Activated CD8-positive, alpha-beta memory T cell treated with anti-CD3 and anti-CD28 coated beads, Interleukin-2, amount 10 ng/mL, durations not matched to agents 7 days and 5 days (primary cell): ENCODE measurements at regions not wholly inside any gene's neighbourhood (a gene's known extent, or its start where the extent isn't known, plus 50 kb on each side); places are given as distances from the start of the nearest gene placed in this dataset.

ENCODE experiments used
- ATAC-seq: fragments of 150-1000 bp; cut with Tn5 transposase; one replicate; pipeline ENCODE4 v1.10.0; 2021; ENCODE audit warnings: moderate library complexity
- CTCF ChIA-PET: fragments of 350-600 bp; sonication (Branson Sonifier 250); formaldehyde crosslinking; loops from one replicate; lab custom pipeline; 2021; ENCODE audit warnings: antibody characterized with exemption; lab: Charles Lee
- DNase-seq: peaks from one replicate; pipeline ENCODE4 v3.0.0-alpha.2; 2020
- H3K27ac Mint-ChIP-seq: one replicate; pipeline ENCODE4 v1.8.0; 2021; ENCODE audit warnings: mild to moderate bottlenecking, mixed read lengths
- H3K27me3 Mint-ChIP-seq: one replicate; pipeline ENCODE4 v1.8.0; 2021; ENCODE audit warnings: mixed read lengths
- H3K36me3 Mint-ChIP-seq: one replicate; pipeline ENCODE4 v1.8.0; 2021; ENCODE audit warnings: mild to moderate bottlenecking, mixed read lengths
- H3K4me1 Mint-ChIP-seq: one replicate; pipeline ENCODE4 v1.8.0; 2021; ENCODE audit warnings: mixed read lengths
- H3K4me3 Mint-ChIP-seq: one replicate; pipeline ENCODE4 v1.8.0; 2021; ENCODE audit warnings: mild to moderate bottlenecking, moderate library complexity, mixed read lengths
- H3K9me3 Mint-ChIP-seq: one replicate; pipeline ENCODE4 v1.8.0; 2022; ENCODE audit warnings: low read depth, mixed read lengths

DNA sequence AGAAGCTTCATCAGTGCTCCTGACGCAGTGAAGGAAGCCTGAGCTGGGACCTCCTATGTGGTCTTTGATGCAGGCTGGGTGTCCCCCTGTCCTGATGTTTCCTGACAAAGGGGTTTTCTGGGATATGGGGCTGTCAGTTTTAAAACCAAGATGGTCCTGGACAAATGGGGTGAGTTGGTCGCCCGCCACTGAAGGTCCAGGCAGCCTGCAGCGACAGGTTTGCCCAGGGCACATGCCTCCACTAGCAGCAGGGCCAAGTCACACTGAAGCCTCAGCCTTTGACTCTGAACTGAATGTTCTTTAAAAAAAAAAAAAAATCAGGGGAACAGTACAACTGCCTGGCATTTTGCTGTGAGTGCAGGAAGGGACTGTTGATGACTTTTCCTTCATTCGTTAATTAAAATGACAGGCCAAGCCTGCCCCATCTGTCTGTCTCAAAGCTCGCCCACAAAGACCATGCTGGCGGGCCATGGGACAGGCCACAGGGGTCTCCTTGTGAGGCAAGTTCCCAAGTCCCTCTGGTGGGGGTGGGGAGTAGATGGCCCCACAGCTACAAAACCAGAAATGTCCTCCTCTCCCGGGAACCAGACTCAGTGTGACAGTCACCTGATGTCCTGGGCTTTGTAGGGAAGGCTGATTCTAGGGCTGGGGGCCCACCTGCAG lies 274.8 kb downstream of the CTTN start:
- Mint-ChIP-seq H3K36me3 (no peaks in the 10 kb centered on the region), H3K9me3 (no peaks in the 10 kb centered on the region), H3K27ac (no peak overlapping the region), H3K4me3 (no peak overlapping the region), H3K4me1 (no peaks in the 10 kb centered on the region), H3K27me3 (no peaks in the 10 kb centered on the region)
- CTCF ChIA-PET: no interaction called here
- DNase-seq (no peak), ATAC-seq (no peak)

DNA sequence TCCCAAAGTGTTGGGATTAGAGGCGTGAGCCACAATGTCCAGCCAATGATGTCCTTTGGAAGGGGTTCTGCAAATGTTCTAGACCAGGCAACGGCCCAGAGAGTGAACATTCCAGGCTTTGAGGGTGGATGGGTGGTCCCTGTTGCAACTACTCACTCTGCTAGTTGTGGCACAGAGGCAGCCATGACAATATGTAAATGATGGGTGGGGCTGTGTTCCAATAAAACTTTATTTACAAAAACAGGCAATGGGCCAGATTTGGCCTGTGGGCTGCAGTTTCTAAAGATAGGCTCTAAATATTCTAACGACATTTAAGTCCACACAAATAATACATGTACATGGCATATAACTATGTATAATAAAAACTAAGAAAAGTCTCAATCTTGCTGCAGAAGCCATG lies 276.3 kb downstream of the CTTN start:
- ATAC-seq (no peak), DNase-seq (no peak)
- H3K9me3 Mint-ChIP-seq: no peaks in the 10 kb centered on the region
- CTCF ChIA-PET: no interaction called here
- no peak overlapping the region for H3K4me3 Mint-ChIP-seq
- no peaks in the 10 kb centered on the region for H3K27me3 Mint-ChIP-seq
- no peaks in the 10 kb centered on the region for H3K36me3 Mint-ChIP-seq
- no peaks in the 10 kb centered on the region for H3K4me1 Mint-ChIP-seq
- no peak overlapping the region for H3K27ac Mint-ChIP-seq

DNA sequence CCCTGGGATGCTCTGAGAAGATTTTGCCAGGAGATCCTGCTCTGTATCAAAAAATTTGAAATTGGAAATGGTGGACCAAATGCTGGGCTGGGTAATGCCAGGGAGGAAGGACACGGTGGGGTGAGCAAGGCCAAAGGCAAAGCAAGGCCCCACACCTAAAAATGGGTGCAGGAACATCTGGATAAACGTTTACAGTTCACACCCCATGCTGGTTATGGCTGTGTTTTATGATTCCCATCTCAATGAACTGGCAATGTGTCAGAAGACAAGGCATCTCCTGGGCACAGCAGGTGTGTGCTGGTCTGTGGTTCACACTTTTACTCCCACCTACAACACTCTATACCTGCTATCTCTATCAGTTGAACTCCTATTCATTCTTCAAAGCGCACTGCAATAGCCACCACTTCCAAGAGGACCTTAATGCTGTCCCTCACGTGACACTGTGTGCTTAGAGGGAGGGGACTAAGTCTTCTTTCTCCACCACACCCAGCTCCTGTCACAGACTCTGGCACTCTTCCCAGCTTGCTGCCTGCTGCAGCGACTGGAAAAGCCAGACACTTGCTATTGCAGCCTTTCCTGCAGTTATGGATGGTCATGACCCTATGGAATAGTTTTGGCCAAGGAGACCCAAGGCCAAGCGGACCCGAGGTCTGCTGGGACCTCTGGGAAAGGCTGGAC lies 277.5 kb downstream of the CTTN start:
- Mint-ChIP-seq H3K4me1 (peaks cover 2% of the 10 kb centered on the region), H3K27me3 (no peaks in the 10 kb centered on the region), H3K9me3 (no peaks in the 10 kb centered on the region), H3K36me3 (no peaks in the 10 kb centered on the region), H3K27ac (no peak overlapping the region), H3K4me3 (no peak overlapping the region)
- no peak for ATAC-seq
- CTCF ChIA-PET: no interaction called here
- DNase-seq: no peak

DNA sequence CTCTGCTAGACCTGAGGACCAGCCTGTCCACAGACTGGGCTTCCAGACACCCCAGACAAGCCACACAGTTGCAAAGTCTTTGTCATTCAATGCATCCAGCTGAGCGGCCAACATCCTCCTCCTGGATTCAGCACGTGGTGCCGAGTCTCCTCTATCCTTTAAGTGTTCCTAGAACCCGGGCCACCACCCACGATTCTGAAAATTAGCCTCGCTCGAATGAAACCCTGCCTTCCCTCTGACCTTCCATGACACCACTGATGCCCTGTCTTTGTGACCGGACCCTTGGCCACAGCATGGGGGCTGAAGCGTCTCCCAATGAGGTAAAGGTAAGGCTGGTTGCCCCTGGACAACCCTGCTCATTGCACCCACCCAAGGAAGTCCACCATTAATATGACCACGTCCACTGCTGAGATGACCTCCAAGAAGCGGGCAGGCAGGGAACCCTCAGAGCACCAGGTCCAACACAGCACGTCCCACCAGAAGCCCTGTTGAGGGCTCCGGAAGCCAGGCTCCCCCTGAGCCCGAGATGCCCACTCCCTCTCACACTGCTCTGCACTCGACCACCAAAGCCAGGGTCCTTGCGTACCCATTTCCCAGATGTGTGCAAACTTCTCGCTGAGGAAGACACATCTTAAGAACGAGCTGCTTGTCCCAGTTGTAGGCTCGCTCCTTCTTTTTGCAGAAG lies 279.0 kb downstream of the CTTN start:
- Mint-ChIP-seq H3K27ac (no peak overlapping the region), H3K4me3 (no peak overlapping the region), H3K4me1 (peaks cover 2% of the 10 kb centered on the region), H3K9me3 (no peaks in the 10 kb centered on the region), H3K36me3 (no peaks in the 10 kb centered on the region), H3K27me3 (no peaks in the 10 kb centered on the region)
- CTCF ChIA-PET: no interaction called here
- ATAC-seq: no peak
- no peak for DNase-seq

DNA sequence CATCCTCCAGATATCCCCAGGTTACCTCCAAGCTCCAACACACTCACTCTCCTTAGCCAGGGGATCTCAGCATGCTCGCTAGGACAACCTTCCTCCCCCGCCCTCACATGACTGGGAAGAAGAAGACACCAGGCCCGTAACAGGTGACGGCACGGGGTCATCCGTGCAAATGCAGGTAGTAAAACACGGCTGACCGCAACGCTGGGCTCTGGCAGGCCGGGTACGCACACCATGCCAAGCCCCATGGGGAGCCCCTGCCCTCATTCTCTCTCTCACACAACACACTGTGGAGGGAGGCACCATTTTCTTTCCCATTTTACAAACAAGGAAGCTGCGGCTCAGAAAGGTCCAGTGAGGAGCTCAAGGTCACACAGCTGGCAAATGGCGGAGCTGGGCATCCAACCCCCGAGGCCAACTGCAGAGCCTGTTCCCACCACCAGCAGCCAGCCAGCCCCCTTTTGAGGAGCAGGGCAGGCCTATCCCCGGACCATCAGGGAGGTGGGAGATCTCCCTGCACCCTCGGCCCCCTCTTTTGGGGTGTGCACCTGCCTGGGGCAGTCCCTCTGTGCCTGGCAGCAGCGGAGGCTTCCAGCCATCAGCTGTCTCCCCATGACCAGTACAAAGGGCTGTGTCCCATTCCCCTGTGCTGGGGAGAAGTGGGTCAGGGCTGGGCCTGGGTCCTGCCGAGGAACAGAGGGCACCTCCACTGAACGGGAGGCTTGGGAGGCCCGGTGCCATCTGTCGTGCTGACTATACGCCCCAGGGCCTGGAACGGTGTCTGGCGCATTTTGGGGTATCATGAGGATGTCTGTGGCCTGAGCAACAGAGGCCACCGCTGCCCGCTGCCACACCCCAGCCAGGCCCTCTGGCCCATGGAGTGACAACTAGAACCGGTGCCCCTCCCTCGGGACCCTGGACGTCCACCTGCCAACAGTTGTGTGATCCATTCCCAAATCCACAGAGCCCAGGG lies 280.9 kb downstream of the CTTN start:
- no peak overlapping the region for H3K27ac Mint-ChIP-seq
- H3K27me3 Mint-ChIP-seq: no peaks in the 10 kb centered on the region
- no peak for DNase-seq
- CTCF ChIA-PET: no interaction called here
- H3K36me3 Mint-ChIP-seq: no peaks in the 10 kb centered on the region
- peaks cover 2% of the 10 kb centered on the region for H3K4me1 Mint-ChIP-seq
- no peak overlapping the region for H3K4me3 Mint-ChIP-seq
- no peak for ATAC-seq
- H3K9me3 Mint-ChIP-seq: no peaks in the 10 kb centered on the region

DNA sequence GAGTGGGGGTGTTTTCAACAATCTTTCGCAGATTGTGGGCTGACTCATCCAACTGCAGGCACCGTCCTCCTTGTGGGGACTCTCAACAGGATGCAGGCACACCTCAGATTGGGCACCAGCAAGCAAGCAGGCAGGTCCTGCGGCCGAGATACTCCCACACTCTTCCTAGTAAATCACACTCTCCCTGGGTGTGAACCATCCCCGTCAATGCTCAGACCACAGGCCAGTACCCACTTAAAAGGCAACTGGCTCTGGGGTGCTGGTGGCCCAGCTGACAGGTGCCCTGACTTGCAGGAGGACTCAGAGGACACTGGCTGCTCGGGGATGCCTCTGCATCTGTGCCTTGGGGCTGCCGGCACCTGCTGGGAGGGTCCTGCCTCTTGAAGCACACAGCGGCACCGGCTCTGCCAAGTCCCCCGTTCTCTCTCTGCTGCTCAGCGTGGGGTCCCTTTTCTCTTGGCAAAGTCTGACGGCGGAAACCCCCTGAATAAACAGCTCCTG lies 282.5 kb downstream of the CTTN start:
- Mint-ChIP-seq H3K36me3 (no peaks in the 10 kb centered on the region), H3K4me1 (peaks cover 2% of the 10 kb centered on the region), H3K27ac (no peak overlapping the region)

DNA sequence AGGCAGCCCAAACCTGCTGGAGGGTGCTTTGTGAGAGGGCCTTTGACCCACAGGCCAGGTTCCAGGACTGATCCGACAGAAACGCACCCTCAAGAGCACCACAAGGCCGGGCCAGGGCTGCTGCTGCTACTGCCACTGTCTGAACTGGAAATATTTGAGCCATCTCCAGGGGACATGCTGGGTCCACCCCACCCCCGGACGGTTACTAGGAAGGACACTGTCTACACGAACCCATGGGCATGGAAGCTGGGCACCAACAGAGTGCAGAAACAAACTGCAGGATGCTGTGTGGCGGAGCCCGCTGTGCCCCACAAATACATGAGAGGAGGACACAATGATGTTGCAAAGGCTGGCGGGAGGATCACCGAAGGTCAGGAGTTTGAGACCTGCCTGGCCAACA lies 283.7 kb downstream of the CTTN start:
- H3K27me3 Mint-ChIP-seq: no peaks in the 10 kb centered on the region
- no peaks in the 10 kb centered on the region for H3K36me3 Mint-ChIP-seq
- H3K4me3 Mint-ChIP-seq: no peak overlapping the region
- no peaks in the 10 kb centered on the region for H3K9me3 Mint-ChIP-seq
- DNase-seq: no peak
- CTCF ChIA-PET: no interaction called here
- peaks cover 2% of the 10 kb centered on the region for H3K4me1 Mint-ChIP-seq
- ATAC-seq: no peak
- H3K27ac Mint-ChIP-seq: no peak overlapping the region

More for the DNA sequence above, 282.5 kb downstream of the CTTN start:
- CTCF ChIA-PET: no interaction called here
- H3K4me3 Mint-ChIP-seq: no peak overlapping the region
- no peaks in the 10 kb centered on the region for H3K27me3 Mint-ChIP-seq
- DNase-seq (no peak), ATAC-seq (no peak)
- H3K9me3 Mint-ChIP-seq: no peaks in the 10 kb centered on the region

DNA sequence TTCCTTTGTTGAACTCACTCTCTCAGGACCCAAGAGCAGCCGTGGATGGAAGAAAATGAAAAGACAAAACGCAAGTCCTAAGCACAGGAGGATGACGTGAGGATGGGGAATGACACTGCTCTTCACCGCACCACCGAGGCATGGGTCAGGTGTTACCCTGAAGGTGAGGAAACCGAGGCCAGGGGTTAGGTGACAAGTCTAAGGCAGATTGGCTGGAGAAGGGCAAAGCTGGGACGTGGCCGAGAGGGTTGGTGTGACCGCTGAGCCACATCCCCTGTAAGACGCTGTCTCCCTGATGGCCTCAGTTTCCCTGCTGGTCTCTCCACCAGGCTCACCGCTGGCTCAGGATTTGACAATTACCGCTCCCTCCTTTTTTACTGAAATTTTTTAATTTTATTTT lies 284.4 kb downstream of the CTTN start:
- Mint-ChIP-seq H3K36me3 (no peaks in the 10 kb centered on the region), H3K27ac (no peak overlapping the region), H3K4me3 (no peak overlapping the region), H3K4me1 (peaks cover 2% of the 10 kb centered on the region), H3K9me3 (no peaks in the 10 kb centered on the region), H3K27me3 (no peaks in the 10 kb centered on the region)
- CTCF ChIA-PET: no interaction called here
- DNase-seq (no peak), ATAC-seq (no peak)

DNA sequence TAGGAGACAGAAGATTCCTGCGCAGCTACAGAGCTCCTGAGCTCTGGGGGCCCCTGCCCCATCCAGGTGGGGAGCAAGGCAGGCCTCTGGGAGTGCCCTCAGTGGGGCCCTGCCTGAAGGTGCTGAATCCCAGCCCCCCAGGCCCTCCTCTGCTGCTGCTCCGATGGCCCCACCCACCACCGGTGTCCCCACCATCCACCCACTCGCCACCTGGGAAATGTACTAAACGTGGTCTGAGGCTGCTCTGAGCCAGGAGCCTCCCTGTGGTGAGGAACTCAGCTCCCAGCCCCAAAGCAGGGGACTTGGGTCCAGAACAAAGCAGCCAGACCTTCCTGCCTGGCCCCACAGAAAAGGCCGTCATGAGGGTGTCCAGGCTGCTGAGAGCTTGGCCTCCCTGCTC lies 289.4 kb downstream of the CTTN start:
- peaks cover 5% of the 10 kb centered on the region for H3K9me3 Mint-ChIP-seq
- no peaks in the 10 kb centered on the region for H3K27me3 Mint-ChIP-seq
- H3K4me1 Mint-ChIP-seq: no peaks in the 10 kb centered on the region
- no peak for DNase-seq
- CTCF ChIA-PET: no interaction called here
- no peak overlapping the region for H3K4me3 Mint-ChIP-seq
- ATAC-seq: no peak
- H3K36me3 Mint-ChIP-seq: no peaks in the 10 kb centered on the region
- no peak overlapping the region for H3K27ac Mint-ChIP-seq

DNA sequence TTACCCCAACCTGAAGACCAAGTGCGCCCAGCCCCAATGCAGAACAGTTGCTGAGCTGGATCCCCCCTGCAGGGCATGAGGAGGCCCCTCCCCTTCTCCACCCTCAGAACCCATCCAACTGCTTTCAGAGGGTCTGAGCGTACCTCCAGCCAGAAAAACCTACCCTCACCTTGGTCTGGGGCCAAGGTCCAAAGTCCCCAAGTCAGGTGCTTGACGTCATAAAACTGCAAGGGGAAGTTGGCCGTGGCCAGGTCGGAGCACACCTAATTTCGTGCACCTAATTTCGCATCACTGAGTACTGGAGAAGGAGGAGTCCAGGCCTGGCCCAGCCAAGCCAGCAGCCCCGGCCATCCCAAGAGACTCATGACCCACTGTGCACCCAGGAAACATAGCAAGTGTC lies 289.8 kb downstream of the CTTN start:
- Mint-ChIP-seq H3K4me1 (no peaks in the 10 kb centered on the region), H3K9me3 (peaks cover 5% of the 10 kb centered on the region), H3K4me3 (no peak overlapping the region), H3K36me3 (no peaks in the 10 kb centered on the region), H3K27ac (no peak overlapping the region), H3K27me3 (no peaks in the 10 kb centered on the region)
- DNase-seq (no peak), ATAC-seq (no peak)
- CTCF ChIA-PET: no interaction called here

DNA sequence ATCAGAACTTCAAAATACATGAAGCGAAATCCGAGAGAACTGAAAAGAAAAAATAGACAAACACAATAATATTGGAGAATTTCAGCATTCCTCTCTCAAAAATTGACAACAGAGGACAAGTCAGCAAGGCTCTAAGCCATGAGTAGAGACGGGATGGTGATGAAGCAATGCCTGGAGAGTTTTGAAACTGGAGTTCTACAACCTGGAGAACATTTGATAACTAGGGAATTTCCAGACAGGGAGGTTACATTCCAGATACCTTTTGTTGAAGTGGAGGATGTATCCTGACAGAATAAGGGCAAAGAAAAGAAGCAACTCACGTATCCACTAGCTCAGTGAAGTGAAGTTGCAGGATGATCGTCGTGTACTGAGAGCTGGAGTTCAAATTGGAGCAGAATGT lies 291.4 kb downstream of the CTTN start:
- H3K9me3 Mint-ChIP-seq: peaks cover 5% of the 10 kb centered on the region
- DNase-seq: no peak
- no peaks in the 10 kb centered on the region for H3K4me1 Mint-ChIP-seq
- ATAC-seq: no peak
- no peak overlapping the region for H3K4me3 Mint-ChIP-seq
- CTCF ChIA-PET: no interaction called here
- H3K27me3 Mint-ChIP-seq: no peaks in the 10 kb centered on the region
- H3K27ac Mint-ChIP-seq: no peak overlapping the region
- no peaks in the 10 kb centered on the region for H3K36me3 Mint-ChIP-seq

DNA sequence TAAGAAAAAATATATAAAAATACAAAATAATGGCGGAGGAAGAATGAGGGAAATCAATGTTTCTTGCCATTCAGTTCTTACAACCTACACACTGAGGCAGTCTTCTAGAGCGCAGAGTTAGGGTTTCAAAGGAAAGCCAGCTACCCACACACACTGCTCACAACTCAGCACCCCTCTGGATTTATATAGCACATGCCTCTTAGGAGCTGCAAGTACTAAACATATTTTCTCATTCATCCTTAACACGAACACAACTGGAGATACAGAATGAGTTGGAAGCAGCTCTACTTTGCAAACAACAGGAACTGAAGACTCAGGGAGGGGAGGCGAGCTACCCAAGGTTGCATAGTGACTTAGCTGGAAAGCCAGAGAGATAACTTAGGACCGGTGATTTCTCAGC lies 293.8 kb downstream of the CTTN start:
- Mint-ChIP-seq H3K36me3 (no peaks in the 10 kb centered on the region), H3K4me3 (no peak overlapping the region), H3K4me1 (no peaks in the 10 kb centered on the region), H3K27ac (no peak overlapping the region), H3K27me3 (no peaks in the 10 kb centered on the region), H3K9me3 (peaks cover 5% of the 10 kb centered on the region)
- ATAC-seq (no peak), DNase-seq (no peak)
- CTCF ChIA-PET: no interaction called here

DNA sequence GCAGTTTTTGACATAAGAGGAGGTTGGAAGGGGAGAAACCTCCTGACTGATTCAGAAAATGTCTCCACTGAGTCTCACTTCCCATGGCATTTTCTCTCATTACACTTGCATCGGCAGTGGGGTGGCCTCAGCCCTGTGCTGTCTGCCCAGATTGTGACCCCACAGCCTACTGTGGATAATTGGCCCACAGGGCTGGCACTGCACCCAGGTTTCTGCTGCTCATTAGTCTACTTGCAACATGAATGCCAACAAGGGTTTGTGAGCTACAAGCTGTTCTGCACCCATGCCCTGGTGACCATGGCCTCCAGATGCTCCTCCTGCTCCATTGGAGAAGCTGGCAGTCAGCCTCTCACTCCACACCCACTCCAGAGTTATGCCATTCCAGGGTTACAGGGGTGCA lies 296.0 kb downstream of the CTTN start:
- Mint-ChIP-seq H3K27me3 (no peaks in the 10 kb centered on the region), H3K9me3 (peaks cover 5% of the 10 kb centered on the region), H3K4me3 (no peak overlapping the region), H3K4me1 (no peaks in the 10 kb centered on the region), H3K27ac (no peak overlapping the region), H3K36me3 (no peaks in the 10 kb centered on the region)
- ATAC-seq (no peak), DNase-seq (no peak)
- CTCF ChIA-PET: no interaction called here
